ENCODE measurements at regions not wholly inside any gene's neighbourhood (a gene's known extent, or its start where the extent isn't known, plus 50 kb on each side); places are given as distances from the start of the nearest gene placed in this dataset.

DNA sequence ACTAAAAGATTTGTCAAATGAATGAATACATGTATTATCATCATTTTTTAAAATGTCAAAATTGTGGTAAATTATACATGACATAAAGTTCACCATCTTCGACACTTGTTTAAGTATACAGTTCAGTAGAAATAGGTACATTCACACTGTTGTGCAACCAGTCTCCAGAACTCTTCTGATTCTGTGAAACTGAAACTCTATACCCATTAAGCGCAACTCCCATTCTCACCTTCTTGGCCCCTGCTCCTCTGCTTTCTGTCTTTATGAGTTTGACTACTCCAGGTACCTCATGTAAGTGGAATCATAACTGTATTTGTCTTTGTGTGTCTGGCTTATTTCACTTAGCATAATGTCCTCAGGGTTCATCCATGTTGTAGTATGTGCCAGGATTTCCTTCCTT, 50.1 kb upstream of the KBTBD8 start:
- H3K4me3 Mint-ChIP-seq: no peak overlapping the region

More for the DNA sequence above, 50.1 kb upstream of the KBTBD8 start:
- no peak overlapping the region for H3K27ac Mint-ChIP-seq
- ATAC-seq (no peak), DNase-seq (ENCODE audit: low spot score in 2 of 2) (no peak)
- H3K9me3 Mint-ChIP-seq: no peaks in the 10 kb centered on the region
- no peaks in the 10 kb centered on the region for H3K4me1 Mint-ChIP-seq
- H3K36me3 Mint-ChIP-seq: no peaks in the 10 kb centered on the region
